SK-N-SH treated with all-trans-retinoic acid at 6 μM for 48 hours (cell line): ENCODE measurements at regions not wholly inside any gene's neighbourhood (a gene's known extent, or its start where the extent isn't known, plus 50 kb on each side); places are given as distances from the start of the nearest gene placed in this dataset.

Source experiments
- ATAC-seq: fragments of 200-7000 bp; cut with Tn5 transposase; 3 replicates; pipeline ENCODE4 v1.9.1; 2020; ENCODE audit warnings: mild to moderate bottlenecking, moderate library complexity
- CREB5 ChIP-seq: fragments of 250-450 bp; sonication (Bioruptor Pico); IDR thresholded peaks from 2 replicates; pipeline ENCODE4 v1.5.1; 2020; ENCODE audit warnings: low read depth, mild to moderate bottlenecking, moderate library complexity
- CSDC2 ChIP-seq: fragments of 250-450 bp; sonication (Bioruptor Pico); IDR thresholded peaks from 2 replicates; pipeline ENCODE4 v1.5.0; 2020; ENCODE audit warnings: mild to moderate bottlenecking, moderate library complexity
- CSRNP3 ChIP-seq: fragments of 250-450 bp; sonication (Bioruptor Pico); IDR thresholded peaks from 2 replicates; pipeline ENCODE4 v1.5.1; 2021; ENCODE audit warnings: mild to moderate bottlenecking, moderate library complexity
- ISL1 ChIP-seq: fragments of 250-450 bp; sonication (Bioruptor Pico); IDR thresholded peaks from 2 replicates; pipeline ENCODE4 v2.1.2; 2022; ENCODE audit warnings: mild to moderate bottlenecking, moderate library complexity
- PATZ1 ChIP-seq: fragments of 250-450 bp; sonication (Bioruptor Pico); IDR thresholded peaks from 2 replicates; pipeline ENCODE4 v1.8.0; 2020; ENCODE audit warnings: mild to moderate bottlenecking, moderate library complexity, borderline replicate concordance
- POU6F1 ChIP-seq: fragments of 250-450 bp; sonication (Bioruptor Pico); IDR thresholded peaks from 2 replicates; pipeline ENCODE4 v1.8.0; 2021; ENCODE audit warnings: low read depth, mild to moderate bottlenecking, moderate library complexity, borderline replicate concordance
- PPARA ChIP-seq: fragments of 250-450 bp; sonication (Bioruptor Pico); IDR thresholded peaks from 2 replicates; pipeline ENCODE4 v1.5.0; 2020; ENCODE audit warnings: mild to moderate bottlenecking, borderline replicate concordance
- RARB ChIP-seq: fragments of 250-450 bp; sonication (Bioruptor Pico); IDR thresholded peaks from 2 replicates; pipeline ENCODE4 v1.8.0; 2021; ENCODE audit warnings: mild to moderate bottlenecking, moderate library complexity
- SNAI2 ChIP-seq: fragments of 250-450 bp; sonication (Bioruptor Pico); IDR thresholded peaks from 2 replicates; pipeline ENCODE4 v1.5.0; 2020; ENCODE audit warnings: mild to moderate bottlenecking, moderate library complexity
- TCF4 ChIP-seq: fragments of 250-450 bp; sonication (Bioruptor Pico); IDR thresholded peaks from 2 replicates; pipeline ENCODE4 v1.8.0; 2021; ENCODE audit warnings: mild to moderate bottlenecking, moderate library complexity, borderline replicate concordance
- TOX ChIP-seq: fragments of 250-450 bp; sonication (Bioruptor Pico); IDR thresholded peaks from 2 replicates; pipeline ENCODE4 v1.8.0; 2021; ENCODE audit warnings: mild to moderate bottlenecking, moderate library complexity, borderline replicate concordance
- TSHZ2 ChIP-seq: fragments of 250-450 bp; sonication (Bioruptor Pico); IDR thresholded peaks from 2 replicates; pipeline ENCODE4 v1.5.0; 2020; ENCODE audit warnings: mild to moderate bottlenecking, moderate library complexity
- ZC3H10 ChIP-seq: fragments of 250-450 bp; sonication (Bioruptor Pico); IDR thresholded peaks from 2 replicates; pipeline ENCODE4 v1.5.1; 2021; ENCODE audit warnings: mild to moderate bottlenecking, moderate library complexity
- ZFP3 ChIP-seq: fragments of 250-450 bp; sonication (Bioruptor Pico); IDR thresholded peaks from 2 replicates; pipeline ENCODE4 v1.5.0; 2020; ENCODE audit warnings: mild to moderate bottlenecking, moderate library complexity
- ZFP30 ChIP-seq: fragments of 450-650 bp; formaldehyde crosslinking; IDR thresholded peaks from 2 replicates; pipeline ENCODE4 v1.5.0; 2022; ENCODE audit warnings: mild to moderate bottlenecking, moderate library complexity
- ZNF565 ChIP-seq: fragments of 450-650 bp; formaldehyde crosslinking; conservative IDR thresholded peaks from 2 replicates; pipeline ENCODE4 v1.5.0; 2020; ENCODE audit warnings: low read depth, mild to moderate bottlenecking, moderate library complexity
- ZNF8 ChIP-seq: fragments of 450-650 bp; formaldehyde crosslinking; IDR thresholded peaks from 2 replicates; pipeline ENCODE4 v1.5.0; 2020; ENCODE audit warnings: mild to moderate bottlenecking, moderate library complexity

- TF ChIP-seq CSDC2 (CRISPR knock-in tag) (no peak), TSHZ2 (CRISPR knock-in tag) (no peak), RARB (CRISPR knock-in tag) (no peak), ZNF565 (CRISPR knock-in tag) (no peak)
- no peak for ATAC-seq
Measured at GRCh38 chr6:95410168-95410567, 167.2 kb upstream of the MANEA start.

- ATAC-seq: no peak
- no peak for TF ChIP-seq POU6F1 (CRISPR knock-in tag)
- no peak for TF ChIP-seq TCF4 (CRISPR knock-in tag)
- no peak for TF ChIP-seq ZC3H10 (CRISPR knock-in tag)
- no peak for TF ChIP-seq RARB (CRISPR knock-in tag)
- TF ChIP-seq ZNF8 (CRISPR knock-in tag): no peak
- TF ChIP-seq CREB5 (CRISPR knock-in tag): no peak
- TF ChIP-seq PATZ1: no peak
- no peak for TF ChIP-seq ZNF565 (CRISPR knock-in tag)
- no peak for TF ChIP-seq ZFP3 (CRISPR knock-in tag)
- no peak for TF ChIP-seq ZFP30 (CRISPR knock-in tag)
- no peak for TF ChIP-seq SNAI2 (CRISPR knock-in tag)
Measured at GRCh38 chr6:95413789-95414188, 163.5 kb upstream of the MANEA start.

GRCh38 chr6:95417856-95418255 lies 159.5 kb upstream of the MANEA start:
- no peak for ATAC-seq
- no peak for TF ChIP-seq PATZ1
- no peak for TF ChIP-seq ZNF8 (CRISPR knock-in tag)
- no peak for TF ChIP-seq POU6F1 (CRISPR knock-in tag)
- no peak for TF ChIP-seq RARB (CRISPR knock-in tag)
- no peak for TF ChIP-seq CREB5 (CRISPR knock-in tag)
- no peak for TF ChIP-seq CSRNP3
- TF ChIP-seq ISL1 (CRISPR knock-in tag): no peak
- no peak for TF ChIP-seq PPARA (CRISPR knock-in tag)
- no peak for TF ChIP-seq ZC3H10 (CRISPR knock-in tag)
- TF ChIP-seq TOX (CRISPR knock-in tag): no peak
- TF ChIP-seq ZNF565 (CRISPR knock-in tag): no peak
